GM23338 (cell line): ENCODE measurements at regions not wholly inside any gene's neighbourhood (a gene's known extent, or its start where the extent isn't known, plus 50 kb on each side); places are given as distances from the start of the nearest gene placed in this dataset.

Experiments used
- CREB1 ChIP-seq: fragments of 250-450 bp; sonication (Bioruptor Pico); IDR thresholded peaks from 2 replicates; pipeline ENCODE4 v1.5.0; 2020; ENCODE audit warnings: low read depth, mild to moderate bottlenecking, moderate library complexity
- CTCF ChIP-seq, 2 experiments: fragments of 200-600 bp in 1 of 2; sonication (generic) in 1 of 2; conservative IDR thresholded peaks; 2 replicates each; pipeline versions ENCODE4 v1.5.1 to v1.6.1; 2016 to 2017; ENCODE audit warnings: antibody characterized with exemption in 2 of 2, low read depth in 2 of 2, mild to moderate bottlenecking in 2 of 2, moderate library complexity in 1 of 2
- EZH2 ChIP-seq: fragments of 200-600 bp; sonication (generic); IDR thresholded peaks from one replicate; pipeline ENCODE4 v1.8.0; 2017; ENCODE audit warnings: antibody characterized with exemption, mild to moderate bottlenecking, low read depth; ENCODE audit not compliant: unreplicated experiment
- POLR2AphosphoS5 ChIP-seq: IDR thresholded peaks from 2 replicates; pipeline ENCODE4 v1.6.1; 2016; ENCODE audit warnings: antibody characterized with exemption, low read depth

DNA sequence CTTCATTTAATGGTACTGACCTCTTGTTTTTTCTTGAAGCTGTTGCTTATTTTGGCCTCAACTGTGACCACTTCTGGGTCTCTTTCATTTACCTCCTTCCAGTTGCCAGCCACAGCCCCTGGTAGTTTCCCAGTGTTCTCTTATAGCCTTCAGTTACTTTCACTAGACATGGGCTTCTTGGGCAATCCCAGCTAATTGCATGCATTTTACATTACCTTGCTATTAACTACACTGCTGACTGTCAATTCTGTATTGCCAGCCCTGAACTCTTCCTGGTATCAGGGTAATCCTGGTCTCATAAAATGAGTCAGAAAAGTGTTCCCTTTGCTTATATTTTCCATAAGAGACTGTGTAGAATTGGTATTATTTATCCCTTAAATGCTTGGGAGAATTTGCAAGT is 195.8 kb upstream of the LARGE1 start:
- TF ChIP-seq EZH2 (no peak), CREB1 (CRISPR knock-in tag) (no peak), CTCF (conservative IDR thresholded peaks at IDR 0.05; ENCODE audit: low read depth in 2 of 2) (no peak), POLR2AphosphoS5 (no peak)
